ENCODE measurements at regions not wholly inside any gene's neighbourhood (a gene's known extent, or its start where the extent isn't known, plus 50 kb on each side); places are given as distances from the start of the nearest gene placed in this dataset.

DNA sequence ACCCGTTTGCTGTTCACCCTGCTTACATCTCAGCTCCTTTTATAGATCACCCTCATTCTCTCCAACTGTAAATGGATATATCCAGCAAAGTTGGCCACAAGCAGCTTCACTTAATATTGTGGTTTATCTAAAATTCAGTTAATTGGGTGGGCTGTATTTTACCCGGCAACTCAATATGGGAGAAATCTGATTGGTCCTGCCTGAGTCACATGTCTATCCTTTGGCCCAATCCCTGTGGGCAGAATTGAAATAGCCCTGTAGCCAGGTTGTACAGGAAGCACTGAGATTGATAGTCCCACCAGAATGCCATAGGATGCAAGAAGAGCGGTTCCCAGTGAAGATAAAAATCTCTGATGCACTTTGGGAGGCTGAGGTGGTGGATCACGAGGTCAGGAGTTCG is 73.2 kb downstream of the AIPL1 start:
- TF ChIP-seq ESRRG (CRISPR knock-in tag; IDR thresholded peaks at IDR 0.05) (no peak), BACH2 (CRISPR knock-in tag; IDR thresholded peaks at IDR 0.05; ENCODE audit: borderline replicate concordance) (no peak), ZC3H10 (CRISPR knock-in tag; IDR thresholded peaks at IDR 0.05) (no peak), TOX (CRISPR knock-in tag; IDR thresholded peaks at IDR 0.05; ENCODE audit: borderline replicate concordance) (no peak), SNAI2 (CRISPR knock-in tag; IDR thresholded peaks at IDR 0.05) (no peak), ZFP3 (CRISPR knock-in tag; IDR thresholded peaks at IDR 0.05) (no peak), GLIS3 (CRISPR knock-in tag; IDR thresholded peaks at IDR 0.05) (no peak), TCF4 (CRISPR knock-in tag; IDR thresholded peaks at IDR 0.05; ENCODE audit: borderline replicate concordance) (no peak), ARNTL (CRISPR knock-in tag; IDR thresholded peaks at IDR 0.05; ENCODE audit: borderline replicate concordance, low read depth) (no peak), CSDC2 (CRISPR knock-in tag; IDR thresholded peaks at IDR 0.05) (no peak)
- TF ChIP-seq, protein P1, sequence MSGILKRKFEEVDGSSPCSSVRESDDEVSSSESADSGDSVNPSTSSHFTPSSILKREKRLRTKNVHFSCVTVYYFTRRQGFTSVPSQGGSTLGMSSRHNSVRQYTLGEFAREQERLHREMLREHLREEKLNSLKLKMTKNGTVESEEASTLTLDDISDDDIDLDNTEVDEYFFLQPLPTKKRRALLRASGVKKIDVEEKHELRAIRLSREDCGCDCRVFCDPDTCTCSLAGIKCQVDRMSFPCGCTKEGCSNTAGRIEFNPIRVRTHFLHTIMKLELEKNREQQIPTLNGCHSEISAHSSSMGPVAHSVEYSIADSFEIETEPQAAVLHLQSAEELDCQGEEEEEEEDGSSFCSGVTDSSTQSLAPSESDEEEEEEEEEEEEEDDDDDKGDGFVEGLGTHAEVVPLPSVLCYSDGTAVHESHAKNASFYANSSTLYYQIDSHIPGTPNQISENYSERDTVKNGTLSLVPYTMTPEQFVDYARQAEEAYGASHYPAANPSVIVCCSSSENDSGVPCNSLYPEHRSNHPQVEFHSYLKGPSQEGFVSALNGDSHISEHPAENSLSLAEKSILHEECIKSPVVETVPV (CRISPR knock-in tag; IDR thresholded peaks at IDR 0.05) = no peak
- TF ChIP-seq, protein P2, sequence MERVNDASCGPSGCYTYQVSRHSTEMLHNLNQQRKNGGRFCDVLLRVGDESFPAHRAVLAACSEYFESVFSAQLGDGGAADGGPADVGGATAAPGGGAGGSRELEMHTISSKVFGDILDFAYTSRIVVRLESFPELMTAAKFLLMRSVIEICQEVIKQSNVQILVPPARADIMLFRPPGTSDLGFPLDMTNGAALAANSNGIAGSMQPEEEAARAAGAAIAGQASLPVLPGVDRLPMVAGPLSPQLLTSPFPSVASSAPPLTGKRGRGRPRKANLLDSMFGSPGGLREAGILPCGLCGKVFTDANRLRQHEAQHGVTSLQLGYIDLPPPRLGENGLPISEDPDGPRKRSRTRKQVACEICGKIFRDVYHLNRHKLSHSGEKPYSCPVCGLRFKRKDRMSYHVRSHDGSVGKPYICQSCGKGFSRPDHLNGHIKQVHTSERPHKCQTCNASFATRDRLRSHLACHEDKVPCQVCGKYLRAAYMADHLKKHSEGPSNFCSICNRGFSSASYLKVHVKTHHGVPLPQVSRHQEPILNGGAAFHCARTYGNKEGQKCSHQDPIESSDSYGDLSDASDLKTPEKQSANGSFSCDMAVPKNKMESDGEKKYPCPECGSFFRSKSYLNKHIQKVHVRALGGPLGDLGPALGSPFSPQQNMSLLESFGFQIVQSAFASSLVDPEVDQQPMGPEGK (CRISPR knock-in tag; IDR thresholded peaks at IDR 0.05; ENCODE audit: borderline replicate concordance) = no peak
- TF ChIP-seq, protein P3, sequence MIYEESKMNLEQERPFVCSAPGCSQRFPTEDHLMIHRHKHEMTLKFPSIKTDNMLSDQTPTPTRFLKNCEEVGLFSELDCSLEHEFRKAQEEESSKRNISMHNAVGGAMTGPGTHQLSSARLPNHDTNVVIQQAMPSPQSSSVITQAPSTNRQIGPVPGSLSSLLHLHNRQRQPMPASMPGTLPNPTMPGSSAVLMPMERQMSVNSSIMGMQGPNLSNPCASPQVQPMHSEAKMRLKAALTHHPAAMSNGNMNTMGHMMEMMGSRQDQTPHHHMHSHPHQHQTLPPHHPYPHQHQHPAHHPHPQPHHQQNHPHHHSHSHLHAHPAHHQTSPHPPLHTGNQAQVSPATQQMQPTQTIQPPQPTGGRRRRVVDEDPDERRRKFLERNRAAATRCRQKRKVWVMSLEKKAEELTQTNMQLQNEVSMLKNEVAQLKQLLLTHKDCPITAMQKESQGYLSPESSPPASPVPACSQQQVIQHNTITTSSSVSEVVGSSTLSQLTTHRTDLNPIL (CRISPR knock-in tag; IDR thresholded peaks at IDR 0.05; ENCODE audit: low read depth) = no peak
- TF ChIP-seq, protein P4, sequence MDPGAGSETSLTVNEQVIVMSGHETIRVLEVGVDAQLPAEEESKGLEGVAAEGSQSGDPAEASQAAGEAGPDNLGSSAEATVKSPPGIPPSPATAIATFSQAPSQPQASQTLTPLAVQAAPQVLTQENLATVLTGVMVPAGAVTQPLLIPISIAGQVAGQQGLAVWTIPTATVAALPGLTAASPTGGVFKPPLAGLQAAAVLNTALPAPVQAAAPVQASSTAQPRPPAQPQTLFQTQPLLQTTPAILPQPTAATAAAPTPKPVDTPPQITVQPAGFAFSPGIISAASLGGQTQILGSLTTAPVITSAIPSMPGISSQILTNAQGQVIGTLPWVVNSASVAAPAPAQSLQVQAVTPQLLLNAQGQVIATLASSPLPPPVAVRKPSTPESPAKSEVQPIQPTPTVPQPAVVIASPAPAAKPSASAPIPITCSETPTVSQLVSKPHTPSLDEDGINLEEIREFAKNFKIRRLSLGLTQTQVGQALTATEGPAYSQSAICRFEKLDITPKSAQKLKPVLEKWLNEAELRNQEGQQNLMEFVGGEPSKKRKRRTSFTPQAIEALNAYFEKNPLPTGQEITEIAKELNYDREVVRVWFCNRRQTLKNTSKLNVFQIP (CRISPR knock-in tag; IDR thresholded peaks at IDR 0.05; ENCODE audit: borderline replicate concordance, low read depth) = no peak

Data from SK-N-SH treated with all-trans-retinoic acid at 6 μM for 48 hours (cell line).